ENCODE measurements at regions not wholly inside any gene's neighbourhood (a gene's known extent, or its start where the extent isn't known, plus 50 kb on each side); places are given as distances from the start of the nearest gene placed in this dataset.

GRCh38 chr2:60251247-60251646, 302.2 kb downstream of the BCL11A start:
- TF ChIP-seq CTCF (IDR thresholded peaks at IDR 0.05) (no peak), POLR2A (IDR thresholded peaks at IDR 0.05) (no peak)

Measured in Peyer's patch (tissue), 4 donors.